CD4-positive, alpha-beta T cell (primary cell): ENCODE measurements at regions not wholly inside any gene's neighbourhood (a gene's known extent, or its start where the extent isn't known, plus 50 kb on each side); places are given as distances from the start of the nearest gene placed in this dataset.

Experiments used
- ATAC-seq: fragments of 200-7000 bp; cut with Tn5 transposase; one replicate; pipeline ENCODE4 v1.10.0; 2022; ENCODE audit warnings: mild to moderate bottlenecking; ENCODE audit not compliant: poor library complexity
- CTCF ChIA-PET: fragments of 350-600 bp; sonication (Branson Sonifier 250); formaldehyde crosslinking; loops from one replicate; lab custom pipeline; 2021; ENCODE audit warnings: antibody characterized with exemption, inconsistent platforms; lab: Charles Lee
- POLR2A ChIA-PET: fragments of 350-600 bp; sonication (Branson Sonifier 250); formaldehyde crosslinking; loops from one replicate; lab custom pipeline; 2021; ENCODE audit warnings: antibody characterized with exemption, inconsistent platforms; lab: Charles Lee
- DNase-seq, 14 experiments: peaks; one replicate each; pipeline ENCODE4 v3.0.0-alpha.2; 2013 to 2020; ENCODE audit warnings: mixed read lengths in 2 of 14
- H3K27ac ChIP-seq, 2 donors: one replicate each; pipeline versions ENCODE4 v1.5.1 to v1.7.0; 2013; ENCODE audit warnings: low read length in 2 of 2, low read depth in 1 of 2, mild to moderate bottlenecking in 1 of 2
- H3K27me3 ChIP-seq, 2 experiments: 1 replicate in 1 of 2; 2 replicates in 1 of 2; pipeline versions ENCODE4 v1.6.1 to v1.7.0; 2013; ENCODE audit warnings: low read length in 2 of 2, control low read depth in 1 of 2, mild to moderate bottlenecking in 1 of 2, moderate library complexity in 1 of 2; ENCODE audit not compliant: insufficient read depth in 2 of 2, control insufficient read depth in 1 of 2
- H3K36me3 ChIP-seq: one replicate; pipeline ENCODE4 v1.6.1; 2013; ENCODE audit warnings: low read length, control low read depth; ENCODE audit not compliant: insufficient read depth
- H3K4me1 ChIP-seq: one replicate; pipeline ENCODE4 v1.6.1; 2013; ENCODE audit warnings: low read length, control low read depth; ENCODE audit not compliant: insufficient read depth
- H3K4me3 ChIP-seq: one replicate; pipeline ENCODE4 v1.5.1; 2013; ENCODE audit warnings: mild to moderate bottlenecking, low read length, moderate library complexity
- H3K9me3 ChIP-seq, 2 experiments: 1 replicate in 1 of 2; 2 replicates in 1 of 2; pipeline versions ENCODE4 v1.6.1 to v1.7.0; 2013; ENCODE audit warnings: low read length in 2 of 2, mild to moderate bottlenecking in 2 of 2, control low read depth in 1 of 2, moderate library complexity in 1 of 2; ENCODE audit not compliant: control insufficient read depth in 1 of 2, insufficient read depth in 1 of 2
- H3K27ac Mint-ChIP-seq: one replicate; pipeline ENCODE4 v1.8.0; 2020; ENCODE audit warnings: mixed read lengths
- H3K27me3 Mint-ChIP-seq: one replicate; pipeline ENCODE4 v1.8.0; 2021; ENCODE audit warnings: mixed read lengths
- H3K36me3 Mint-ChIP-seq: one replicate; pipeline ENCODE4 v1.8.0; 2021; ENCODE audit warnings: low read depth, mixed read lengths
- H3K4me1 Mint-ChIP-seq: one replicate; pipeline ENCODE4 v1.8.0; 2021; ENCODE audit warnings: low read depth, mixed read lengths
- H3K4me3 Mint-ChIP-seq: one replicate; pipeline ENCODE4 v1.8.0; 2020; ENCODE audit warnings: mild to moderate bottlenecking, mixed read lengths
- H3K9me3 Mint-ChIP-seq: one replicate; pipeline ENCODE4 v1.8.0; 2020; ENCODE audit warnings: mixed read lengths
- intact Hi-C, 2 experiments: fragments of 100-400 bp; cut with DNase I in 1 of 2; cut with micrococcal nuclease in 1 of 2; formaldehyde crosslinking; loops; one replicate each; pipeline versions ENCODE4 v1.15.1 to v1.9.0; 2023 to 2025; cut with DNase I, micrococcal nuclease
- TF ChIP-seq, protein P1 (sequence below): fragments of 200-600 bp; IDR thresholded peaks from one replicate; pipeline ENCODE4 v1.8.0; 2022; ENCODE audit warnings: antibody characterized with exemption, mild to moderate bottlenecking

DNA sequence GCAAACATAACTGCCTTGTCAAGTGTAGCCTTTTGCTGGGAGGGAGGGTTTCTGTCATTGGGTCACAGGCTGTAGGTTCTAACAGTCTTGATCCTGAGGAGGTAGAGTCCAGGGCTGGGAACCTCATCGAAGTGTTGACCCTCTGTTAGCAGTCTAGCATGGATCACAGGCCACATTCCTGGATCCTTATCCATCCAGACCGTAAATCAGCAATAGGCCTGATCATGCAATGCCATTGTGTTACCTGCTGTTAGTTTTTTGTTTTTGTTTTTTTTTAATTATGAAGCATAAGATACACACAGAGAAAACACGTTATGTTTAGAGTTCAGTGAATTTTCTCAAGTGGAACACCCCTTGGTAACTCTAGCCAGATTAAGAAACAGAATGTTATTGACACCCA, 282.0 kb upstream of the TPM1 start:
- H3K27me3 ChIP-seq = no peaks in the 10 kb centered on the region
- intact Hi-C loops = no loop called here
- POLR2A ChIA-PET = no interaction called here
- CTCF ChIA-PET = no interaction called here
- Mint-ChIP-seq H3K4me3 (no peak overlapping the region), H3K27ac (no peak overlapping the region), H3K4me1 (no peaks in the 10 kb centered on the region), H3K36me3 (no peaks in the 10 kb centered on the region), H3K27me3 (no peaks in the 10 kb centered on the region), H3K9me3 (no peaks in the 10 kb centered on the region)
- DNase-seq (no peak), ATAC-seq (no peak)
- no peaks in the 10 kb centered on the region for H3K9me3 ChIP-seq
- no peak overlapping the region for H3K27ac ChIP-seq
- H3K4me3 ChIP-seq = no peak overlapping the region
- H3K36me3 ChIP-seq = no peaks in the 10 kb centered on the region
- TF ChIP-seq, protein P1, sequence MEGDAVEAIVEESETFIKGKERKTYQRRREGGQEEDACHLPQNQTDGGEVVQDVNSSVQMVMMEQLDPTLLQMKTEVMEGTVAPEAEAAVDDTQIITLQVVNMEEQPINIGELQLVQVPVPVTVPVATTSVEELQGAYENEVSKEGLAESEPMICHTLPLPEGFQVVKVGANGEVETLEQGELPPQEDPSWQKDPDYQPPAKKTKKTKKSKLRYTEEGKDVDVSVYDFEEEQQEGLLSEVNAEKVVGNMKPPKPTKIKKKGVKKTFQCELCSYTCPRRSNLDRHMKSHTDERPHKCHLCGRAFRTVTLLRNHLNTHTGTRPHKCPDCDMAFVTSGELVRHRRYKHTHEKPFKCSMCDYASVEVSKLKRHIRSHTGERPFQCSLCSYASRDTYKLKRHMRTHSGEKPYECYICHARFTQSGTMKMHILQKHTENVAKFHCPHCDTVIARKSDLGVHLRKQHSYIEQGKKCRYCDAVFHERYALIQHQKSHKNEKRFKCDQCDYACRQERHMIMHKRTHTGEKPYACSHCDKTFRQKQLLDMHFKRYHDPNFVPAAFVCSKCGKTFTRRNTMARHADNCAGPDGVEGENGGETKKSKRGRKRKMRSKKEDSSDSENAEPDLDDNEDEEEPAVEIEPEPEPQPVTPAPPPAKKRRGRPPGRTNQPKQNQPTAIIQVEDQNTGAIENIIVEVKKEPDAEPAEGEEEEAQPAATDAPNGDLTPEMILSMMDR = no peak
- no peaks in the 10 kb centered on the region for H3K4me1 ChIP-seq

DNA sequence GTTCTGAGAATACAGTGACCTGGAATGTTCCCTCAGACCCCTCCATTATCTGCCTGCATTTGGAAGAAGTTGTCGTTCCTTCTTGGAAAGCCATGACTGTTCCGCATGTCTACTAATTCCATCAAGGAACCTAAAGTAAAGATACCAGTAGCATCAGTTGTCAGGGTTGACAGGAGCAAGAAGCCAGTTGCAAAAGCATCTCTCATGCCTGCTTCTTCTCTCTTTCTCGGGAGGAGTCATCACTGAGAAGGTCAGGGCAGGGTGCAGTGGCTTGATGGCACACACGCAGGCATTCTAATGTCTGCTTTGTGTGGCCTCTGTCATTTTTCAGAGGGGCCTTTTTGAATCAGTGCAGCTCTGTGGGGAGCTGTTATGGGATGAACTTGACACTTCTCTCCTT, 276.6 kb upstream of the TPM1 start:
- no peaks in the 10 kb centered on the region for H3K27me3 ChIP-seq
- no peak overlapping the region for H3K27ac ChIP-seq
- ATAC-seq (no peak), DNase-seq (no peak)
- no peaks in the 10 kb centered on the region for H3K4me1 ChIP-seq
- POLR2A ChIA-PET = no interaction called here
- no peak overlapping the region for H3K27ac Mint-ChIP-seq
- H3K4me3 ChIP-seq = no peak overlapping the region
- no peaks in the 10 kb centered on the region for H3K36me3 ChIP-seq
- no peaks in the 10 kb centered on the region for H3K36me3 Mint-ChIP-seq
- intact Hi-C loops = no loop called here
- no peaks in the 10 kb centered on the region for H3K27me3 Mint-ChIP-seq
- no peaks in the 10 kb centered on the region for H3K4me1 Mint-ChIP-seq
- H3K9me3 ChIP-seq = no peaks in the 10 kb centered on the region
- H3K4me3 Mint-ChIP-seq = no peak overlapping the region
- CTCF ChIA-PET = no interaction called here
- TF ChIP-seq, protein P1 = no peak
- no peaks in the 10 kb centered on the region for H3K9me3 Mint-ChIP-seq

DNA sequence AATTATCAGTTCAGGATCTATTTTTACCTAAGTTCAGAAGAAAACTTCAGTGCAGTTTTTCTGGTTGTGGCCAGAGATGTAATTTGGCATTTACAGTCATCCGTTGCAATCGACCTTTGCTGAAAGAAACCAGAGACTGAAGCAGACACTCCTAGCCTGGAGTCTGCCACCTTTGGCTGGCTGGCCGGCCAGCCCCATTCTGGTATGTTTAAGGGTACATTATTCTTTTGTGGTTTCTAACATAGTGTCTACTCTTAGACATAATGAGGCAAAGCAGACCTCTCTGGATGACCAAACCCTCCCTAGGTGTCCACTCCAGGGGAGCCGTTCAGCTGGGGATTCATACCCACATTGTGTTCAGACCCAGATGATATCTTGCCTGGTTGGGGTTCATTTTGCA, 275.9 kb upstream of the TPM1 start:
- no peaks in the 10 kb centered on the region for H3K27me3 Mint-ChIP-seq
- DNase-seq = no peak
- H3K4me1 Mint-ChIP-seq = no peaks in the 10 kb centered on the region
- H3K4me1 ChIP-seq = no peaks in the 10 kb centered on the region
- H3K4me3 Mint-ChIP-seq = no peak overlapping the region
- no peak for ATAC-seq
- H3K27ac Mint-ChIP-seq = no peak overlapping the region
- H3K27ac ChIP-seq = no peak overlapping the region
- intact Hi-C loops = no loop called here
- no peak overlapping the region for H3K4me3 ChIP-seq
- no peaks in the 10 kb centered on the region for H3K36me3 ChIP-seq
- no peaks in the 10 kb centered on the region for H3K9me3 Mint-ChIP-seq
- no peaks in the 10 kb centered on the region for H3K9me3 ChIP-seq
- ChIA-PET CTCF (no interaction called here), POLR2A (no interaction called here)
- H3K36me3 Mint-ChIP-seq = no peaks in the 10 kb centered on the region
- TF ChIP-seq, protein P1 = no peak
- H3K27me3 ChIP-seq = no peaks in the 10 kb centered on the region
